ENCODE measurements at regions not wholly inside any gene's neighbourhood (a gene's known extent, or its start where the extent isn't known, plus 50 kb on each side); places are given as distances from the start of the nearest gene placed in this dataset.
"Not testable (repeated sequence)": the region's sequence is repeated elsewhere in the genome, so short reads cannot be mapped to it uniquely, and the experiment has no call there.

DNA sequence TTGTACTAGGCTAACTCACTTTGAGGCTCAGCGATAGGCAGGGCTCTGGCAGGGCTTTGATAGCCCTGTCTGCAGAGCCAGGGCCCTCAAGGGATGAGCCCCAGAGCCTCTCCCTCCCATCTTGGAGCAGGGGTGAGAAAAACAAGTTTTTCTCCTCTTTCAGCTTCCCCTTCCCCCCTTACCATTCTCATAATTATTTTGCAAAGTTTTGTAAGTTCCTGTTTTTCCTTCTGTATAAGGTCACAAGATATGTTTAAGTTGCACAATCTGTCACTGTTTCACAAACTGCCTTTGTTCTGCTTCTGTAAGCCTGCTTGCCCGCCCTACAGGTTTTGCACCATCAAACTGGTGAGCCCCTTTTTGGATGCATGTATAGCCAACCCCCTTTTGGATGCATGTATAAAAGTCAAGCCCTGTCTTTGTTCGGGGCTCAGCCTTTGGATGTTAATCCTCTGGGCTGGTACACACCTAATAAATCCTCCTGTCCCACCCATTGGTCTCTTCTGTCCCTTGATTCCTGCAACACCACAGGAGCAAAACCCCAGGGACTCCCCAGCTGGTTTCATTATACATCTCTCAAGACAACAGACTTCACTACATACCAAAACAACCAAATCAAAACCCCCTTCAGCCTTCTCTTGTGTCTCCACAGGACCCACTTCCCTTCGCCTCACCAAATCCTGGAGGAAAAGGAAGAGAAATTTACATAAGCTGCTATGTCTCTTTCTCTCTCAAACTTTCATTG lies 52.5 kb upstream of the RESF1 start:
- peak overlapping the region; percentile 17 to 88 for H3K27ac ChIP-seq
- no peak for TF ChIP-seq CTCF (IDR thresholded peaks at IDR 0.05)
- H3K27me3 ChIP-seq = no peaks in the 10 kb centered on the region
- H3K36me3 ChIP-seq = no peaks in the 10 kb centered on the region
- intact Hi-C loops (cut with DNase I) = no loop called here
- peaks cover 0 to 18% of the 10 kb centered on the region in 2 donors for H3K4me1 ChIP-seq
- no peak for DNase-seq
- peaks cover 0 to 45% of the 10 kb centered on the region in 2 donors for H3K9me3 ChIP-seq
- ATAC-seq = peak; percentile 33
- H3K4me3 ChIP-seq = no peak overlapping the region

DNA sequence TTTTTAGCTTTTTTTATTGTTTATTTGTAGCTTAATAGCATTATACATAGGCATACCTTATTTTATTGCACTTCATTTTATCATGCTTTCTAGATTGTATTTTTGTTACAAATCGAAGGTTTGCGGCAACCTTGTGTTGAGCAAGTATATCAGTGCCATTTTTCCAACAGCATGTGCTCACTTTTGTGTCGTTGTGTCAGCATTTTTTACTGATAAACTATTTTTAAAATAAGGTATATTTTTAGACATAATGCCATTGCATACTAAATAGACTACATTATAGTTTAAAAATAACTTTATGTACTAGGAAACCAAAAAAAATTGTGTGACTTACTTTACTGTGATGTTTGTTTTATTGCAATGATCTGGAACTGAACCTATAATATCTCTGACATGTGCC lies 56.2 kb upstream of the RESF1 start:
- Histone ChIP-seq H3K27ac (no peak overlapping the region), H3K27me3 (no peaks in the 10 kb centered on the region), H3K36me3 (no peaks in the 10 kb centered on the region), H3K4me1 (peaks cover 0 to 30% of the 10 kb centered on the region in 2 donors), H3K4me3 (no peak overlapping the region), H3K9me3 (peaks cover 0 to 29% of the 10 kb centered on the region in 2 donors)
- DNase-seq = no peak
- no peak for TF ChIP-seq CTCF (IDR thresholded peaks at IDR 0.05)
- no peak for ATAC-seq
- intact Hi-C loops (cut with DNase I) = no loop called here

GRCh38 chr12:31900271-31900670 lies 58.9 kb upstream of the RESF1 start:
- TF ChIP-seq CTCF (IDR thresholded peaks at IDR 0.05) = no peak
- Histone ChIP-seq H3K4me3 (no peak overlapping the region), H3K9me3 (peaks cover 0 to 5% of the 10 kb centered on the region in 2 donors), H3K4me1 (peaks cover 0 to 39% of the 10 kb centered on the region in 2 donors), H3K27ac (peak overlapping the region in 1 of 2 donors; percentile 95), H3K27me3 (no peaks in the 10 kb centered on the region), H3K36me3 (no peaks in the 10 kb centered on the region)
- intact Hi-C loops (cut with DNase I) = no loop called here
- ATAC-seq (no peak), DNase-seq (no peak)

GRCh38 chr12:31899109-31899508 lies 60.1 kb upstream of the RESF1 start:
- H3K4me3 ChIP-seq = no peak overlapping the region
- H3K27ac ChIP-seq = peak overlapping the region in 1 of 2 donors; percentile 95
- H3K4me1 ChIP-seq = peaks cover 0 to 40% of the 10 kb centered on the region in 2 donors
- DNase-seq (no peak), ATAC-seq (no peak)
- no peak for TF ChIP-seq CTCF (IDR thresholded peaks at IDR 0.05)
- H3K27me3 ChIP-seq = no peaks in the 10 kb centered on the region
- H3K36me3 ChIP-seq = no peaks in the 10 kb centered on the region
- intact Hi-C loops (cut with DNase I) = no loop called here
- H3K9me3 ChIP-seq = peaks cover 0 to 13% of the 10 kb centered on the region in 2 donors

- Histone ChIP-seq H3K36me3 (no peaks in the 10 kb centered on the region), H3K27ac (peak overlapping the region; percentile 54 to 95), H3K27me3 (no peaks in the 10 kb centered on the region), H3K9me3 (peaks cover 0 to 12% of the 10 kb centered on the region in 2 donors), H3K4me1 (peaks cover 0 to 40% of the 10 kb centered on the region in 2 donors), H3K4me3 (no peak overlapping the region)
- intact Hi-C loops (cut with DNase I) = no loop called here
- DNase-seq (peak in 3 of 4 donors; percentile 9 to 81 (median 50)), ATAC-seq (peak; percentile 37)
- no peak for TF ChIP-seq CTCF (IDR thresholded peaks at IDR 0.05)
Observed at GRCh38 chr12:31897781-31898503, 61.3 kb upstream of the RESF1 start.

DNA sequence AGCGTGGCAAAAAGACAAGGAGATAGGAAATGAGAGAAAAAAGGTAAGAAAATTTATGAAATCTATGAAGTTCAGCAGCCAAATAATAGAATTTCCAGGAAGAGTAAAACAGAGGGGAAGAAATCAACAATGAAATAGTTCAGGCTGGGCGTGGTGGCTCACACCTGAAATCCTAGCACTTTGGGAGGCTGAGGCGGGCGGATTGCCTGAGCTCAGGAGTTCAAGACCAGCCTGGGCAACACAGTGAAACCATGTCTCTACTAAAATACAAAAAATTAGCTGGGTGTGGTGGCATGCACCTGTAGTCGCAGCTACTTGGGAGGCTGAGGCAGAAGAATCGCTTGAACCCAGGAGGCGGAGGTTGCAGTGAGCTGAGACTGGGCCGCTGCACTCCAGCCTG lies 62.1 kb upstream of the RESF1 start:
- H3K9me3 ChIP-seq = peaks cover 0 to 12% of the 10 kb centered on the region in 2 donors
- peak overlapping the region; percentile 54 to 95 for H3K27ac ChIP-seq
- DNase-seq; H3K4me3 ChIP-seq; H3K36me3 ChIP-seq; ATAC-seq; intact Hi-C loops (cut with DNase I); H3K27me3 ChIP-seq: not testable (repeated sequence)
- H3K4me1 ChIP-seq = peaks cover 0 to 40% of the 10 kb centered on the region in 2 donors
